ENCODE measurements at regions not wholly inside any gene's neighbourhood (a gene's known extent, or its start where the extent isn't known, plus 50 kb on each side); places are given as distances from the start of the nearest gene placed in this dataset.
A peak's percentile ranks its signal among the peaks of the same experiment; 100 is the strongest.

DNA sequence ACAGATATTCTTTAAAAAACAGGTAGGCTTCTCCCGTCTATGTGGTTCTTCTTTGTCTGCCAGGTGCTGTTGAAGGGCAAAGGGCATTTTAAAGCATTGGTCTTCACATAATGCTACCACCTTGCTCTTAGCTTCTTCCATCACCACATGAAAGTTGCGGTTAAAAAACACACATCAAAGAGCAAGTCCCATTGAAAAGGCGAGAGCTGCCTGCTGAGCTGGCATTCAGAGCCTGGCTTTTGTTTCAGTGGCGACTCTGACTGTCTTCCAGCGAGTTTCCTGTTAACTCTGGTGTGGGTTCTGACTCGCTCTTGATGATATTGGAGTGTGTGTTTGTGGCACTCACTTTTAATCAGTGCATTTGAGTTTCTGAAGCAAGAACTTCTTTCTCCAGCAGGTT is 624.9 kb upstream of the FANCL start:
- peak; percentile 49 for DNase-seq

DNA sequence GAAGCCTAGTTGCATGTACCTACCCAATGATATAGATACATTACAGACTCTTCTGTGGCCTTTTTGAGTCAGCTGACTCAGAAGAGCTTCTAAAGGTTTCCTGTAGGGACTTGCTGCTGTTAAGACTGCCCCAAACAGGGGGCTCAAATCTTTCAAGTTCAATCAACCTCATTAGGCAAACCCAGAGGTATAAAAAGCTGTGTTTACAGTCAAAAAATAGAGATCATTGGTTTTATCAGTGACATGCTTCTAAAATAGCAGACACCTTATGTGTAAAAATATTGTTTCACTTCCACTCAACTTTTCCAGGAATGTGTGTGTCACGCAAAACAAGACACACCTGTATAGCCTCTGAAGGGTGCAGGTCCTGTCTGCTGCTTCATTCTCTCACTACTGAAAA is 624.3 kb upstream of the FANCL start:
- DNase-seq: peak; percentile 13

DNA sequence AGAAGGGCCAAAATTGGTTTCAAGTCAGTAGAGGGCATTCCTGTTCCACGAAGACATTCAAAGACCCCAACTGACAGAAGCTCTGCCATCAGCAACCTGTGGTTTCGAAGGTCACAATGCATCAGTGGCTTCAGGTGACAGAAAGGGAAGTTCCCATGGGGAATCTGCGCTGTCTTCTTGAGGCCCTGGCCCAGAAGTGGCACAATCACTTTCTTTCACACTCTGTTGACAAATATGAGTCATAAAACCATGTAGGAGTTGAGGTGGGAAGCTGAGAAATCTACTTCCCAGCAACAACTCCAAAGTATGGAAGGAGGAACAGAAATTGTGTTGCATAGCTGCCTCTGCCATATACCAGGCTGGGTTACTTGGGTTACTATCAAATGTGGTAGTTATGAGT is 621.1 kb upstream of the FANCL start:
- DNase-seq: no peak

DNA sequence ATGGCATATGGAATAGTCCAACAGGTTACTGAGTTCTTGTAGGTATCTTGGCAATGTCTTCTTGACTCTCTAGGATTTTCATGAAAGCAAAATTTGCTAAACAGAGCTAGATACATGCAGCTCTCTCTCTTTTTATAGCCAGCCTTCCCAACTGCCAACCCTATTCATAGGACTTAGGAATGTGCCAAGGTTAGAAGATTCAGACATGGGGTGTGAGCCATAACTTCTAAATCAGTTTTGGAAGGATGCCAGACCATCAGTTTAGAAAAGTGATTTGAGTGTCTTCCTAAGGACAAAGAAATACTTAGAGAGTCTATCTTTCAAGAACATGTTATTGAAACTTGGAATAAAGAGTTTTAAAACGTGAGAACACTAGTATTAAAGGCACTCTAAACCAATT is 619.5 kb upstream of the FANCL start:
- no peak for DNase-seq

DNA sequence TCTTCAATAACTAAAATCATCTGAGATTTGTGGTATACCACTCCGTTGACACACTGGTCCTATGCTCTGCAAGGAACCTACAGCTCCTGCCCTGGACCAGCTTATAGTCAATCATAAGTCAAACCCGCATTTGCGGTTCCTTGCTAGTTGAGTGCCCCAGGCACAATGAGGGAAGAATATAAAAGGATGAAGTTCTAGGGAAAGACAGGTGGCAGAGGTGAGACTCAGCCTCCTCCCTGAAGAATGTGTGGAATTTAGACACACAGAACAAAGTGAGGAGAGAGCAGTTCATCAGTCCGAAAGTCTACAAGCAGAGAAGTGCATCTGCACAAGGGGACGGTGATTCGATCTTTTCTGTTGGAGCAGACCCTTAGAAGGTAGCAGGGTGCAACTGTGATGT is 615.0 kb upstream of the FANCL start:
- no peak for DNase-seq

DNA sequence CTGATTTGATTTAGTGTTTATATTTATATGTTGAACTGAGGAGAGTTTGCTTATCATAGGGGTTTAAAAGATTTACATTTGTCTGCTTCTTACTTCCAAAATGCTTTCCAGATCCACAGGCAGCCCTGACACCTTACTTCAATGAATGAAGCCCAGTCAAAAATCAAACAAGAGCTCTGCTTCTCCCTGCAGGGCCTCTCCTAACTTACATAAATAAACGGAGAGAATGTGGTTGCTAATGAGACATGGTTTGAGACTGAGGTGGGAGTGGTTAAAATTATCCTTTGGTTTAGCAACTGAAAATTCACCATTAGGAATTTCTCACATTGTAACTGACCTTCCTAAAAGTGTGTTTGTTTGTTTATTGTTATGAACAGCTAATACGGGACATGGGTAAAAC is 612.3 kb upstream of the FANCL start:
- DNase-seq: no peak

DNA sequence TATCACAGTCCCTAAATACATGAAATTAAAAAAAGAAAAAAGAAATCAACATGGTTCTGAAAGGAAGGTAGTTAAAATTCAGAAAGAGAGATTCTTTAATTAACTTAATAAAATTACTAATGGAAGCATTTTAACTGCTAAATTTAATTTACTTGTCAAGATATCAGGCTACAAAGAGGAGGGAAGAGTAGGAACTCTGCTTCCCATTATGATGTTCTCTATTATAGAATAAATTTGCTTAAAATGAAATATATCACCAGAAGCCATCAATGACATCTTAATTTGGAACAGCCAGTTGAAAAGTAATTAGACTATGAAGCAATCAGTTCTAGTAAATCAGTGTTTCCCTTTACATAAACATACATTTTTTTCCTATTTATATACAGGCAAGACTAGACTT is 611.8 kb upstream of the FANCL start:
- no peak for DNase-seq

DNA sequence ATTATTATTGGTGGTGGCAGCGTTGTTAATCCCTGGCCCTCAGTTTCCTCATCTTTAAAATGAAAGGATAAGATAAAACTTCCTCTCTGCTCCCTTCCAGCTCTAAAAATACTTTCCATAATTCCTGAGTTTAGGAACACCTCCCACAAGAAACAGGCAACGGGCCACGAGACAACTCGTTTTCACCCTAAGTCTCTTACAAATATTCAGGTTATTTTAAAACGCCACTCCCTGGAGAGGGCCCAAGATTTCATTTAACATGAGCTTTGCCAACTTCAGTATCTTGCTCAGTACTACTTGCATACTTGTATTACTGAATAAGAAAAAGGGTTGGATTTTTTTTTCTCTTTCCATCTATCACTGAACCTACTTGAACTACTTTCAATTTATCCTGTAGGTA is 611.1 kb upstream of the FANCL start:
- no peak for DNase-seq

DNA sequence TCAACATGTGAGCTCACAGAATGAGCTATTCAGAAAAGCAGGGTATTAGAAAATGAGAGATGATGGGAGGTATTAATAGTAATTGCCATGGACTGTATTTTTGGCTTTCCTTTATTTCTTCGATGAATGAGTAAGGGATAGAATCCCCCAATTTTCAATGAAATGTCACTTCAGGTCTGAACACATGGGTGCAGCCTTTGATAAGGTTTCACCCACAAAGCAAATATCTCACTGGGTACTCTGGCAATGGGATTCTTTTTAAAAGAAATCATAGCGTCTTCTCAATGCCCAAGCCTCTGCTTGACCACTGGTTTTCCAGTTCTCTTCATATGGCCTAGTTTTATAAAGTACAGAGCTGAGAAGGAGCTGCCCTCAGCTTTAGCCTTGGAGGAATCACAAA is 610.5 kb upstream of the FANCL start:
- no peak for DNase-seq

DNA sequence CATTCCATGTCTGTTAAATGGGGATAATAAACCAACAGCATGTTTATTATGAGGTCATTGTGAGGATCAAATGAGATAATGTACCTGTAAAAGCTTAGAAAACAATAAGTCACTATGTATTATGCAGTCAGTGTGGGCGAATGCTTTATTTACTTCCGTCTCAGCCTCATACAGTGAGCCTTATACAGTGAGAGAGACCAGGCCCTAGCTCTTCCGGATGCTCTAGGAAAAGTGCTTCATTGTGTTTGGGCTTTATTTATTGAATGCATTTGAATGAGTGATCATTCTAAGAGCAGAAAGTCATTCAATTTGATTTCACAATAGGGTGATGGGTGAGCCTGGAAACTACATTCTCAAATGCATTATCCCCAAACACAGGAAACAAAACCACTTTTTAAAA is 603.9 kb upstream of the FANCL start:
- DNase-seq: no peak

DNA sequence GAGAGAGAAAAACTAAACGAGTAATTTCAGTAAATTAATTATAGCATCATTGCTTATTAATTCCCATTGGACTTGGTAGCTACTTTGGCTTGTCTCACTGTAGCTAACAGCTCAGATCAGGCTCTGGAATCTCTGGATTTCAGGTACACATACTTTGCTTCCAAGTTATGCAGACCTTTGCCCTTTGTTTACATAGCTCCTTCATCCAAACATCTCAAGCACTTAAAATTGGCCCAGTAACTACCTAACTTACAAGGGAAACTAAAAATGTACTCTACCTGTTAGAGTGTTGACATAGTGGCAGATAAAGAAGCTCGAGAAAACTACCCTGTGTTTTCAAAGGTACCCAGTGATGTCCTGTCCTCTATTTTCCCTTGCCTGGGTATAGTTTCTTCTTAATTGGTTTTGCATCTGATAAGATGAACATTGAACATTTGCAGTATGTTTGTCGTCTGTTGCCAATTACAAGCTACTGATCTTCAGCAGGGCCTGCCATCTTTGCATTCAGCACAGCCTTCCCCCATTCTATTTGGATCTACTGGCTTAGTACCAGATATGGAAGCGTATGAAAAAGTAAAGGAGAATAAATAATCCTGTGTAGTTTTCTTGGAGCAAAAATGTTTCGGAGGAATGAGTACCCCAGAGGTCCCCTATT is 601.5 kb upstream of the FANCL start:
- DNase-seq: no peak

DNA sequence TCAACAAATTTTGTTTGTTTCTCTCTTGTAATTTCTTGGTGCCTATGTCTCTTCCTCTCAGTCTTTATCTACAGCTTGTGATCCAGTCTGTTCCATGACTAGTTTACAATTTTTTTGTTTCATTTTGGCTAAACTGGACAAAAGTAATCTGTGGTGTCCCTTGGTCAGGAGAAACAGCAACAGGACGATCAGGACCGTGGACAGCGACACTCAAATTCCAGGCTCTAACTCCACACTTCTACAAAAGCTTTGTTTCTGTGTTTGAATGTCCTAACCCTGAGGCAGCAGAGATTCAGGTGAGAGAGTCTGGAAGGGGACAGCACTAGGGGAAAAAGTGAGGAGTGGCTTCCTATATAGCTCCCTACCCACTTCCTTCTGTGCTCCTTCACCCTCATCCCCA is 593.3 kb upstream of the FANCL start:
- DNase-seq: no peak

DNA sequence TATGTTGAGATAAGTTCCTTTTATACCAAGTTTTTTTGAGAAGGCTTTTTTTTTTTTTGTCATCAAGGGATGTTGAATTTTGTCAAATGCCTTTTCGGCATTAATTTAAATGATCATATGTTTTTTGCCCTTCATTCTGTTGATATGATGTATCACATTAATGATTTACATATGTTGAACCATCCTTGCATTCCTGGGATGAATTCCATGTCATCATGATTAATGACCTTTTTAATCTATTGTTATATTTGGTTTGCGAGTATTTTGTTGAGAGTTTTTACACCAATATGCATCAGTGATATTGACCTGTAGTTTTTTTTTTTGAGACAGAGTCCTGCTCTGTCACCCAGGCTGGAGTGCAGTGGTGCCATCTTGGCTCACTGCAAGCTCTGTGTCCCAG is 585.7 kb upstream of the FANCL start:
- no peak for DNase-seq

DNA sequence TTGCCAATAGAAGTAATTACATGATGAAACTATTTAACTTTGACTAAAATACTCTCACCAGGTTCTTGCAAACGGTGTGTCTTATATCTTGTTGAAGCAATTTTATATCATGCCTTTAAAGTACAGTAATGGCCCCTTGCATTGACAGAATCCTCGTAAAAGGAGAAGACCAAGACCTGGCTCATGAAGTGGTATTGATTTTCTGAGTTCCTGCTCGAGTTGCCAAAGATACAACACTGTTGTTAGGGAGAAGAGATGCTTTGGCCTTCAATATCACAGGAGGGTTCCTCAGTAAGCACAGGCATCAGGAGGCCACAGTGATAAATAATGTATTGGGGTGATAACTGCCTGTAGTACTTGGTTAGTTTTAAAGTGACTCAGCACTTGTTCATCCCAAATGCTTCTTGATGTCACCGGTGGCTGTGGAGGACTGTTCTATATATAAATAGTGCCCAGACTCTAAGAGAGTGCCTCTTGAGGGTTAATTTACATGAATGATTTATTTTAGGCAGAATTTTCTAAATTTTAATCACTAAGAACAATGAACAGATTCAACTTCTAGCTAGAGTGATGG is 571.7 kb upstream of the FANCL start:
- no peak for DNase-seq

DNA sequence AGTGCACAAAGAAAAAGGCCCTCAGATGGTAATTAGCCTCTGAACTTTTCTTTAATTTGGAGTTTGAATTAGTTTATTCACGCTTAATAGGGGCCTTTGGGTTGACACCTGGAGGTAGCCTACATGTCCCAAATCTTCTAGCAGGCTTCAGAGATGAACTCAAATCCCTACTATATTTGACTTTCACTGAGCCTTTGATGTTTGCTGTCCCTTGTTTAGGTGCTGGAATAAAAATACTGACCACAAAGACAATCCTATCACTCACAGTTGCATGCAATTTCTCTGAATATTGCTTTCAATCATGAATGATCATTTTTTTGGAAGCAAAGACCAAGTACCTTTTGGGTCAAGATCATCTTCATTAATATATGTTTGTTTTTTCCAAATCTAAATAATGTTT is 564.0 kb upstream of the FANCL start:
- no peak for DNase-seq

DNA sequence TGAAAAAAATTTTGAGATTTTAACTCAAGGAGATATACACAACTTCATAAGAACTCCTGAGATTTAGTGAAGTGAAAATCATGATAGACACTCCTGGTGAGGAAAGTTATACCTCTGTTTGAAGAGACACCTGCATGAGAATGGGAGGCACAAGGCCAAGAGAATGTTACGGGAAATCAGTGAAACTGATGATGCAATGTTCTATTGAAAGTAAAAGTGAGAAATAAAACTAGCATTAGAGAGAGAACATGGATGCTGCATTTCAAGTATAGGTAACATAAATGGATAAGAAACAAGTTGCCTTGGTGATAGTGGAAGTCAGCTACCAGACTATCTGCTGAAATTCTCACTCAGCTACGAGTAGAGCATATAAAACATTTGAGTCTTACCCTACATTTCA is 562.1 kb upstream of the FANCL start:
- DNase-seq: no peak

DNA sequence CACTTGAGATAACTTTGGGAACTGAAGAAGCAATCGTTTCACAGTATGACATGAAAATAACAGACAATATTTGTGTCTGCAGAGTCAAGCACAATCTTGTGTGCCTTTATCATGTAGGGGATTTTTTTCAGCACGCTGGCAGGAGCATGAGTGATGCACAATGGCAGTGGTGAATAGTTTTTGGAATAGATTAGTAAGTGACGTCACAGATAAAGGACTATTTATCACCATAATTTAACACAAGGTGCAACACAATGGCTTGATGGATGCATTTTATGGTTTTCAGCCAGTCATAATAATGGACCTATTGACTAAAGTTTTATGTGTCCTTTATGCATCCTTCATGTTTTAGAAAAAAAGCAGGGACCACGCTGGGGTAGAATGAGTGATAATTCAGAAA is 559.8 kb upstream of the FANCL start:
- no peak for DNase-seq

DNA sequence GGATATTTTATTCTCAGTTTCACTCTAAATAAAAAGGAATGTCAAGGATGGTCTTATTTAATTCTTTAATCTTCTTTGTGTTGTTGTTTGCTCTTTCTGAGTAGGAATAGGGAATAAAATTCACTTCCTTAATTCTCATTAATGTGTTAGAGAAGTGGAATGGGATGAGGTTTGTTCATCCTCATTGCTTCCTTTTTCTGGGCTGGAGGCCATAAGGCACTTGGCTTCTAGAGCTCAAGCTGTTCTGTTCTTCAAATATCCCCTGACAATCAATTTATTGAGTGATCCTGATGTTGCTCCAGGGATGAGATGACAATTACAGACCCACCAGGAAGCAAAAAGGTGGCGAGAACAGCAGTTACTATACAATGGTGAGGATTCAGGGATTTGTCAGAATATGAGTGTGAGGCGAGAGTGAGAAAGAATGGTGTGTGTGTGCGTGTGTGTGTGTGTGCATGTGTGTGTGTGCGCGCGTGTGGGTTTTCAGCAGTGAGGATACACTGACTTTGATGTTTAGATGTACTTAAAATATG is 557.6 kb upstream of the FANCL start:
- DNase-seq: no peak

DNA sequence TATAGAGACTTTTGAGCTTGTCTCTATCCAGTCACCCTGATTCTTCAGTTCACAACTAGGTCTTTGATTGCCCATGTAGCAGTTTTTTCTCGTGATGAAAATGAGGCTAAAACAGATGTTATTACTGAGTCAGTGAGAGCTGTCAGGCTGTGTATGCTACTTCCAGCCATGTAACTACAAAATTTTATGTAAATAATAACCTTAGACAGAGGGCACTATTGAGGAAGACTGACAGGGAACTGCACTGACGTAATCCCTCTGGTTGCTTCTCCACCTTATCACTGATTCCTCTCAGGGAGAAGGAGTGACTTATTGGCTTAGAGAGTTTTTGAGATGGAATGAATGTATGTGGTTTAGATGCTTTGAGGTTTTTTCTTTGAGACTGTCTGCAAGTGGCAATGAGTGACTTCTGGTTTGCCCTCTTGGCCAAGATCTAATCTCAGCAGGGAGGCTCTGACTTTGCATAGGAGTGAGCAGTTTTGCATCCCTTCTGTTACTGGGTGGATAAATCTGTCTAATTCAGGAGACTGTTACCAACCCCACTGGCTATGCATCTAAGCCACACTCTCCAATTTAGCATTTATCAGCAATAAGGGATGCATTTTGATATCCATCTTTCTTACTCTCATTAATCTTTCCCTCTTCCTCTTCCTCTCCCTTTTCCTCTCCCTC is 555.2 kb upstream of the FANCL start:
- no peak for DNase-seq

DNA sequence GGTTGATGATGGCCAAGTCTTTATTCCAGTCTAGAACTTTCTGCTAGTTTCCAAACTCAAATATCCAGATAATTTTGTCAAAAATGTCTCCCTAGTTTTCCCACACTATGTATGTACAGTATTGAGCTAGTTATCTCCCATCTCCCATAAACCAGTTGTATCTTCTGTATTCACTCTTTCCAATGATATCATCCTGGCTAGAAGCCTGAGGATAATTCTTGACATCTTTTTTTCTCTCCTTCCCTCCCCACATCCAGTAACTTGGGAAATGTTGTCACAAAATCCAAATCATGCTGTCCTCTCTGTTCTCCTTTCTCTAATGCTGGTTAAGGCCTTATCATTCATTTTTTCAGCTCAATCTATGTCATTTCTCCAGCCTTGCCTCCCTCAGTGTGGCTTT is 553.8 kb upstream of the FANCL start:
- no peak for DNase-seq

DNA sequence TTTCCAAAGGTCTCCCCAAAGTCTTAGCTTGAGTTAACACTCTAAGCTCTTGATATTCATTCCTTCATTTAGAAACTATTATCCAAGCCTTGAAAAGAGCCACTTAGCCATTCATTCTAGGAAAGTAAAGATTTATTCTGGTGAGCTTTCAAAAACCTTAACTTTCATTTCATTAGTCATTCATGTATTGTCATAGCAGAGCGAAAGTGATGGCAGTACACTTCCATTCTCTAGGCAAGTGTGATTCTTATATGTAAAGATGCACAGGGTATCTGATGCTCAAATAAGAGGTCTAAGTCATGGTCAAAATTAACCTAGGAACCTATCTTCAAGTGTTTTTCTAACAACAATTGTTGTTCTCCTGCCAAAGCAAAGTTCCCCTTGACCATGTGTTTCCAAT is 553.0 kb upstream of the FANCL start:
- no peak for DNase-seq

DNA sequence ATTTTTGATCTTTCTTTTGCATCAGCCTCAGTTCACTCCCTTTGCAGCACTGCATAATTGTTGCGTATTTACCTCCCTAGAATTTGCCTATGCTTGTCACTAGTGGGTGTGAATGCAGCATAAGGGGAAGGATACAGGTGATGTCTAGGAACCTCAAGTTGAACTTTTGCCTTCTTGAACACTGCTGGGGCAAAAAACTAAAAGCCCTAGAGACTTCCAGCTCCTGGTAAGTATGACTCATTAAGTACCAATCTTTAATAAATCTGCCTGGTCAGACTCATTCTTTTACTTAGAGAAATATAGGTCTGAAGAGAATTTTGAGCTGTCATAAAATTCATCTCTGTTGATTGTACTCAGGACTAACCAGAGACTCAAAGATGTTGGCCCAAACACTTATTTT is 547.3 kb upstream of the FANCL start:
- DNase-seq: no peak

DNA sequence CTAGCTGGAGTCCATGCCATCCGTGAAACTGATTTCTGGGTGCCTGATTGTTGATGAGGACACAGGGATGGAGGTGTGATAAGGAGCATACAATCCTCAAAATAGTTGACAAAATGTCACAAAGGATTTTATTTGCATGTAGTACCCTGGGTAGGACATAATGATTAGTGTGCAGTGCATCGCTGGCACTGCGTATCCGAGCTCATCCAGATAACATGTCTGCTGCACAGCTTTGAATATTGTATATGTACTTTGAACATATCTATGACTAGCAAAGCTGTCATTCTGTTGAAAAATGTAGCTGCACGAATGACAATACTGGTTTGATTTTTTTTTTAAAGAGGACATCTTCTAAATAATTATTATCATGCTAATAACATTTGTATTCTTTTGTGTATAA is 529.7 kb upstream of the FANCL start:
- no peak for DNase-seq

DNA sequence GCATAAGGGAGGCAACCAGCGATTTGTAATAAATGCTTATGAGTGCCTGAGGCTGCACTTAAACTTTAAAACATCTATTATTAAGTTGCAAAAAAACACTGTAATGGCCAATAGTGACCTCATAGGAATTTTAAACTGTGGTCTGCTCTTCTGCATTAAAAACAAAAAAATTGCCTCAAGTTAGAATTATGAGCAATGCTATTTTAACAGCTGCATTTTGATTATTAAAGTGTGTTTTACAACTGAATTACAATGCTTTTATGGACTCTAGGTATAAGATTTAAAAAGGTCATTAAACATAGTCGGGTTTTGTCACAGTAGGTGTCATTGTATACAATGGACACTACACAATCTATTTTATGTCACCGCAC is 528.7 kb upstream of the FANCL start:
- DNase-seq: no peak
